Neural progenitor cell (in vitro differentiated cells): ENCODE measurements at regions not wholly inside any gene's neighbourhood (a gene's known extent, or its start where the extent isn't known, plus 50 kb on each side); places are given as distances from the start of the nearest gene placed in this dataset.

Source experiments
- DNase-seq: peaks from one replicate; pipeline ENCODE4 v3.0.0-alpha.2; 2016; ENCODE audit warnings: low spot score
- H2AFZ ChIP-seq: fragments of 200-600 bp; sonication (generic); replicated peaks from 2 replicates; pipeline ENCODE4 v1.6.1; 2016; ENCODE audit warnings: antibody characterized with exemption
- H3F3A ChIP-seq: fragments of 200-600 bp; sonication (generic); 2 replicates; pipeline ENCODE4 v1.6.1; 2016; ENCODE audit warnings: antibody characterized with exemption, low read depth
- H3K27ac ChIP-seq: fragments of 200-600 bp; sonication (generic); 2 replicates; pipeline ENCODE4 v1.5.1; 2016; ENCODE audit warnings: mild to moderate bottlenecking
- H3K27me3 ChIP-seq: fragments of 200-600 bp; sonication (generic); 2 replicates; pipeline ENCODE4 v1.6.1; 2016; ENCODE audit warnings: mild to moderate bottlenecking, moderate library complexity
- H3K36me3 ChIP-seq: fragments of 200-600 bp; sonication (generic); 2 replicates; pipeline ENCODE4 v1.5.1; 2016
- H3K4me1 ChIP-seq: fragments of 200-600 bp; sonication (generic); 2 replicates; pipeline ENCODE4 v1.6.1; 2016; ENCODE audit warnings: mixed run types
- H3K4me2 ChIP-seq: fragments of 200-600 bp; sonication (generic); 2 replicates; pipeline ENCODE4 v1.6.1; 2016
- H3K4me3 ChIP-seq: fragments of 200-600 bp; sonication (generic); 2 replicates; pipeline ENCODE4 v1.5.1; 2016
- H3K79me2 ChIP-seq: fragments of 200-600 bp; sonication (generic); 2 replicates; pipeline ENCODE4 v1.6.1; 2016; ENCODE audit warnings: low read depth
- H3K9ac ChIP-seq: fragments of 200-600 bp; sonication (generic); 2 replicates; pipeline ENCODE4 v1.6.1; 2016
- H3K9me3 ChIP-seq: fragments of 200-600 bp; sonication (generic); 2 replicates; pipeline ENCODE4 v1.5.1; 2016; ENCODE audit warnings: low read depth
- H4K20me1 ChIP-seq: fragments of 200-600 bp; sonication (generic); 2 replicates; pipeline ENCODE4 v1.6.1; 2016; ENCODE audit warnings: low read depth
- H3K27ac Mint-ChIP-seq: 3 replicates; pipeline ENCODE4 v1.8.0; 2021; ENCODE audit warnings: mixed read lengths
- H3K27me3 Mint-ChIP-seq: 2 replicates; pipeline ENCODE4 v1.8.0; 2022; ENCODE audit warnings: low read depth, mild to moderate bottlenecking, inconsistent platforms, moderate library complexity, mixed read lengths; ENCODE audit not compliant: insufficient read depth
- H3K36me3 Mint-ChIP-seq: 3 replicates; pipeline ENCODE4 v1.8.0; 2021; ENCODE audit warnings: mixed read lengths
- H3K4me1 Mint-ChIP-seq: 3 replicates; pipeline ENCODE4 v1.8.0; 2021; ENCODE audit warnings: mixed read lengths
- H3K4me3 Mint-ChIP-seq: 3 replicates; pipeline ENCODE4 v1.8.0; 2021; ENCODE audit warnings: mild to moderate bottlenecking, moderate library complexity, mixed read lengths
- H3K9me3 Mint-ChIP-seq: 3 replicates; pipeline ENCODE4 v1.8.0; 2020; ENCODE audit warnings: mixed read lengths
- CTCF ChIP-seq: fragments of 200-600 bp; sonication (generic); IDR thresholded peaks from 2 replicates; pipeline ENCODE4 v1.5.1; 2017; ENCODE audit warnings: antibody characterized with exemption, mild to moderate bottlenecking
- EZH2 ChIP-seq: fragments of 200-600 bp; sonication (generic); IDR thresholded peaks from 2 replicates; pipeline ENCODE4 v1.6.1; 2017; ENCODE audit warnings: antibody characterized with exemption, mild to moderate bottlenecking, moderate library complexity
- EZH2phosphoT487 ChIP-seq: fragments of 200-600 bp; sonication (generic); IDR thresholded peaks from 2 replicates; pipeline ENCODE4 v1.6.1; 2017; ENCODE audit warnings: antibody characterized with exemption

DNA sequence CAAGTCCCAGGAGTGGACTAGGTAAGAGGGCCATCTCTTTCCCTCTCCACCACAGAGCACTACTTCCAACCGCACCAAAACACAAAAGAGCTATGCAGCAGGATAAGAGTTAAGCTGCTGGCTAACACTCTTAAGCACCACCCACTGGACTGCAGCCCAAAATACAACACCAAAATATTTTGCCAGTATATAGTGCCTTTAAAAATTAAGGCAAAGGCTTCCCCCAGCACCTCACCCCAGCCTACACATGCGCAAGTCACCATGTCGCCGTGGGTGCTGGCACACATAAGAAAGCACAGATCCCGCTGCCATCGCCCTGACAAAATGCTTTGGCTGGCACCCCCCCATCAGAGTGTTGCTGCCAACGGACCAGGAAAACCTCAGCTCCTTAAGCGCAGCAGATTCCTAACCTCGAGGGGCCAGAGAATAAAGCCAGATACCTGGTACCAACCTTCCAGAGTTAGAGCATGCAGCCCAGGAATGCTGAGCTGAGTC, 608.3 kb downstream of the PCDH17 start:
- Histone ChIP-seq H3K4me1 (no peaks in the 10 kb centered on the region), H3K9ac (no peak overlapping the region), H4K20me1 (no peaks in the 10 kb centered on the region), H3K27me3 (no peaks in the 10 kb centered on the region), H2AFZ (peak overlapping the region; percentile 81), H3K4me2 (no peak overlapping the region), H3K27ac (no peak overlapping the region), H3K4me3 (no peak overlapping the region), H3F3A (no peaks in the 10 kb centered on the region), H3K9me3 (no peaks in the 10 kb centered on the region), H3K36me3 (no peaks in the 10 kb centered on the region), H3K79me2 (no peaks in the 10 kb centered on the region)
- Mint-ChIP-seq H3K4me1 (no peaks in the 10 kb centered on the region), H3K27ac (no peak overlapping the region), H3K36me3 (peaks cover 1% of the 10 kb centered on the region), H3K27me3 (peaks cover 2% of the 10 kb centered on the region), H3K4me3 (no peak overlapping the region), H3K9me3 (peaks cover 24% of the 10 kb centered on the region)
- TF ChIP-seq EZH2phosphoT487 (no peak), EZH2 (no peak), CTCF (no peak)
- no peak for DNase-seq

- no peak overlapping the region for H3K4me3 Mint-ChIP-seq
- peaks cover 7% of the 10 kb centered on the region for H3K36me3 Mint-ChIP-seq
- no peaks in the 10 kb centered on the region for H3F3A ChIP-seq
- H3K9ac ChIP-seq: no peak overlapping the region
- H3K36me3 ChIP-seq: no peaks in the 10 kb centered on the region
- H2AFZ ChIP-seq: no peak overlapping the region
- no peak overlapping the region for H3K4me3 ChIP-seq
- H3K27me3 ChIP-seq: no peaks in the 10 kb centered on the region
- no peaks in the 10 kb centered on the region for H3K9me3 ChIP-seq
- H3K27ac ChIP-seq: no peak overlapping the region
- no peaks in the 10 kb centered on the region for H4K20me1 ChIP-seq
- no peak overlapping the region for H3K4me2 ChIP-seq
- no peaks in the 10 kb centered on the region for H3K4me1 ChIP-seq
- peaks cover 30% of the 10 kb centered on the region for H3K9me3 Mint-ChIP-seq
- TF ChIP-seq CTCF (no peak), EZH2 (no peak), EZH2phosphoT487 (no peak)
- no peaks in the 10 kb centered on the region for H3K4me1 Mint-ChIP-seq
- H3K27ac Mint-ChIP-seq: no peak overlapping the region
- no peaks in the 10 kb centered on the region for H3K27me3 Mint-ChIP-seq
- DNase-seq: no peak
- no peaks in the 10 kb centered on the region for H3K79me2 ChIP-seq
These were observed 615.5 kb downstream of the PCDH17 start for GRCh38 chr13:58247080-58247479.

- peaks cover 20% of the 10 kb centered on the region for H3K36me3 Mint-ChIP-seq
- Histone ChIP-seq H3K79me2 (no peaks in the 10 kb centered on the region), H3K9me3 (no peaks in the 10 kb centered on the region), H3K4me3 (no peak overlapping the region), H3K4me1 (peaks cover 27% of the 10 kb centered on the region), H3K36me3 (peaks cover 4% of the 10 kb centered on the region), H3K9ac (no peak overlapping the region), H4K20me1 (no peaks in the 10 kb centered on the region), H3K27ac (peak overlapping the region; percentile 76), H3F3A (peaks cover 6% of the 10 kb centered on the region), H2AFZ (no peak overlapping the region), H3K27me3 (no peaks in the 10 kb centered on the region), H3K4me2 (peak overlapping the region; percentile 53)
- H3K9me3 Mint-ChIP-seq: peaks cover 45% of the 10 kb centered on the region
- TF ChIP-seq CTCF (no peak), EZH2 (no peak), EZH2phosphoT487 (no peak)
- DNase-seq: peak; percentile 78
- peak overlapping the region; percentile 44 for H3K4me3 Mint-ChIP-seq
- H3K4me1 Mint-ChIP-seq: peaks cover 34% of the 10 kb centered on the region
- peak overlapping the region; percentile 99 for H3K27ac Mint-ChIP-seq
- H3K27me3 Mint-ChIP-seq: no peaks in the 10 kb centered on the region
These were observed 623.4 kb downstream of the PCDH17 start for GRCh38 chr13:58254943-58255342.
